Testis (tissue), 2 donors: ENCODE measurements at regions not wholly inside any gene's neighbourhood (a gene's known extent, or its start where the extent isn't known, plus 50 kb on each side); places are given as distances from the start of the nearest gene placed in this dataset.

Experiments used
- DNase-seq: peaks from one replicate; pipeline ENCODE4 v3.0.0-alpha.2; 2019
- H3K27ac ChIP-seq, 2 donors: fragments of 200-600 bp; sonication (generic); one replicate each; pipeline ENCODE4 v1.5.1; 2019
- H3K27me3 ChIP-seq: fragments of 200-600 bp; sonication (generic); one replicate; pipeline ENCODE4 v1.5.1; 2019
- H3K36me3 ChIP-seq: fragments of 200-600 bp; sonication (generic); one replicate; pipeline ENCODE4 v1.5.1; 2017; ENCODE audit warnings: low read depth; ENCODE audit errors: missing control alignments
- H3K4me1 ChIP-seq: fragments of 200-600 bp; sonication (generic); one replicate; pipeline ENCODE4 v1.5.1; 2019
- H3K4me3 ChIP-seq, 2 donors: fragments of 200-600 bp; sonication (generic); one replicate each; pipeline ENCODE4 v1.5.1; 2017 to 2019
- H3K9me3 ChIP-seq: fragments of 200-600 bp; sonication (generic); one replicate; pipeline ENCODE4 v1.5.1; 2017
- POLR2A ChIP-seq: fragments of 450-650 bp; IDR thresholded peaks from one replicate; pipeline ENCODE4 v1.6.1; 2017; ENCODE audit warnings: antibody characterized with exemption, mild to moderate bottlenecking, moderate library complexity
- WGBS, 2 donors: methylation state at CpG; one replicate each; pipeline ENCODE4 v1.1.5; 2018; 5-methylcytosine and 5-hydroxymethylcytosine counted together
- intact Hi-C: fragments of 100-400 bp; cut with DNase I; formaldehyde crosslinking; loops from one replicate; pipeline ENCODE4 v1.15.1; 2023; ENCODE audit warnings: low total_unique reads
- TF ChIP-seq, protein P1 (sequence below), 3 experiments: fragments of 450-650 bp in 2 of 3; fragments of 200-600 bp in 1 of 3; sonication (generic) in 1 of 3; IDR thresholded peaks; one replicate each; pipeline ENCODE4 v1.5.1; 2016 to 2019; ENCODE audit warnings: antibody characterized with exemption in 3 of 3, mild to moderate bottlenecking in 2 of 3, moderate library complexity in 1 of 3

DNA sequence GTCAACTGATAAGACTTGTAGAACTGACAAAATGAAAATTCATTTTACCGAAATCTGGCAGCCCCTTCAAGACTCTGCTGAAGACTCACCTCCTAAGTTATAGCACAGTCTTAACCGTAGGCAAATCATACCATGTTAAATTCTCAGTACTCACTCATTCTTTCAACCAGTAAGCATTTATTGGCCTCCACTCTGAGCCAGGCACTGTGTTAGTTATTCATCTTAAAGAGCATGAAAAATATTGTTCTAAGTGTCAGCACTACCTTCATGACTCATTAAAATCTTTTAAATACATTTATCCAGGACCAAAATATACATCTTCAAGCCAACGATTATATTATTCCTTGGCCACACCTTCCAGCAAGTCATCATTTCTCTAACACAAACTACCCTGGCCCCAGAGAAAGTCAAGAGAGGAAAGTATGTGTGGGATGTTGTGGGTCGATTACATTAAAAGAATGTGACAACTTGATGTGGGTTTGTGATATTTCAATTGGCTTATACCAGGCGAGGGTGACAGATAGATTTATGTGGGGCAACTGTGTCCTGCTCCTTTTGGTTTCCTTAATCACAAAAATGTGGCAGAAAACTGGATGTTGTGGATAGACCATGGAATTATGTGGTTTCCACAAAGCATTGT is 55.0 kb downstream of the TMEM30B start:
- intact Hi-C loops = no loop called here
- Histone ChIP-seq H3K4me1 (peaks cover 5% of the 10 kb centered on the region), H3K4me3 (no peak overlapping the region), H3K27ac (no peak overlapping the region), H3K36me3 (no peaks in the 10 kb centered on the region), H3K9me3 (no peaks in the 10 kb centered on the region), H3K27me3 (no peaks in the 10 kb centered on the region)
- no peak for DNase-seq
- TF ChIP-seq, protein P1, sequence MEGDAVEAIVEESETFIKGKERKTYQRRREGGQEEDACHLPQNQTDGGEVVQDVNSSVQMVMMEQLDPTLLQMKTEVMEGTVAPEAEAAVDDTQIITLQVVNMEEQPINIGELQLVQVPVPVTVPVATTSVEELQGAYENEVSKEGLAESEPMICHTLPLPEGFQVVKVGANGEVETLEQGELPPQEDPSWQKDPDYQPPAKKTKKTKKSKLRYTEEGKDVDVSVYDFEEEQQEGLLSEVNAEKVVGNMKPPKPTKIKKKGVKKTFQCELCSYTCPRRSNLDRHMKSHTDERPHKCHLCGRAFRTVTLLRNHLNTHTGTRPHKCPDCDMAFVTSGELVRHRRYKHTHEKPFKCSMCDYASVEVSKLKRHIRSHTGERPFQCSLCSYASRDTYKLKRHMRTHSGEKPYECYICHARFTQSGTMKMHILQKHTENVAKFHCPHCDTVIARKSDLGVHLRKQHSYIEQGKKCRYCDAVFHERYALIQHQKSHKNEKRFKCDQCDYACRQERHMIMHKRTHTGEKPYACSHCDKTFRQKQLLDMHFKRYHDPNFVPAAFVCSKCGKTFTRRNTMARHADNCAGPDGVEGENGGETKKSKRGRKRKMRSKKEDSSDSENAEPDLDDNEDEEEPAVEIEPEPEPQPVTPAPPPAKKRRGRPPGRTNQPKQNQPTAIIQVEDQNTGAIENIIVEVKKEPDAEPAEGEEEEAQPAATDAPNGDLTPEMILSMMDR (IDR thresholded peaks at IDR 0.05) = no peak
- TF ChIP-seq POLR2A = no peak
- WGBS, 2 donors = 60 to 71% methylated on average over 5 of the region's 5 CpGs

DNA sequence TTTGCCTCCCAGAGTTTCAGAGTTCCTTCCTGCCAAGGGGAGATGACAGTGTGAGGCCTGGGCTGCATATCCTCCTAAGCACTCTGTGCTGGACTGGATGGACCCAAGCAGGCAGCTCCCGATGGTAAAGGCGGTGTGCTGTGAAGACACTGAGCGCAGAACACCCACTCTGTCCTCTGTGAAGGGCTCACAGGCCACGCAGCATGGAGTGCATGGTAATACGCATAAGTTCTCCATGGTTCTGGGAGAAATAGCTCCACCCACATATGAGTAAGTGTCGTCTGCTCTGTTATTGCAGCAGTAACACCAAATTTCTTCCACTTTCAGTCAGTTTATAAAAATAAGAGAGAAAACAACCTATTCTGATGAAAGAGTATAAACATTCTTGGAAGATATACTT is 55.8 kb downstream of the TMEM30B start:
- Histone ChIP-seq H3K4me1 (peaks cover 5% of the 10 kb centered on the region), H3K27me3 (no peaks in the 10 kb centered on the region), H3K9me3 (no peaks in the 10 kb centered on the region), H3K27ac (no peak overlapping the region), H3K4me3 (no peak overlapping the region), H3K36me3 (no peaks in the 10 kb centered on the region)
- 80 to 83% methylated on average over 6 of the region's 6 CpGs for WGBS, 2 donors
- intact Hi-C loops = no loop called here
- no peak for TF ChIP-seq POLR2A
- TF ChIP-seq, protein P1 (IDR thresholded peaks at IDR 0.05) = no peak
- no peak for DNase-seq

DNA sequence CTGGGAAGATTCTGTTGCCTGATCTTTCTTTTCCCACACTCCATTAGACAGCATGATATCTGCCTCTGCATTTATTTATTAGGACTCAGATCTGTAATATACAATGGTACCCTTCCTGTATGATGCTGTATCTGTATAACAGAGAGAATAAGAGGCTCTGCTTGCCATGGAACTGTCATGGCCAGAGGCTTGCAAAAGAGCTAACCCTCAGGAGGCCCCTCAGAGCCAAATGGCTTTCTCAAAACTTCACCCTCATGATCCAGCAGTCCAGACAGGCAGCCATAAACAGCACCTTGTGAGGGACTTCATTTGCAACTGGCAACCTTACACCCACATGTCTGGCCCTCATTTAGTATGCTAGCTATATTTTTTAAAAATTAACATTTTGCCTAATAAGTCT is 57.6 kb downstream of the TMEM30B start:
- DNase-seq = no peak
- Histone ChIP-seq H3K27me3 (no peaks in the 10 kb centered on the region), H3K27ac (no peak overlapping the region), H3K9me3 (no peaks in the 10 kb centered on the region), H3K36me3 (no peaks in the 10 kb centered on the region), H3K4me3 (no peak overlapping the region), H3K4me1 (no peaks in the 10 kb centered on the region)
- intact Hi-C loops = no loop called here
- no peak for TF ChIP-seq POLR2A
- TF ChIP-seq, protein P1 (IDR thresholded peaks at IDR 0.05) = no peak

DNA sequence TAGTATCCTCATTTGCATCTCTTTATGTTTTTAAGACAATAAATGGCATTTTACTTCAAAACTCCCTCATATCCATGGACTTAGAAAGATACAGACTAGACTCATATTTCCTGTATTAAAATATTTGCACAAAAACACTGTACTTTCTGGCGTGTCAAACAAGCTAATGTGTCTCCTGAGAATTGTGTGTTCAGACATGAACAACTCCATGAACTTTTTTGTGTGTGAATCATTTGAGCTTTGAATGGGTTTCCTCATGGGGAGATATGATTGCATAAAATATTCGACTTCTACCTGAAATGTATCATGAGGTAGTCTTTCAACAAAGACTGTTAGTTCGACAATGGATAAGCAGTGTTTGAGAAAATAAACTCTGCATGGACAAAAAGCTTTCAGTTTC is 58.8 kb downstream of the TMEM30B start:
- TF ChIP-seq, protein P1 (IDR thresholded peaks at IDR 0.05) = no peak
- intact Hi-C loops = no loop called here
- H3K36me3 ChIP-seq = no peaks in the 10 kb centered on the region
- no peaks in the 10 kb centered on the region for H3K9me3 ChIP-seq
- peaks cover 6% of the 10 kb centered on the region for H3K4me1 ChIP-seq
- 58 to 66% methylated on average over 3 of the region's 3 CpGs for WGBS, 2 donors
- H3K4me3 ChIP-seq = no peak overlapping the region
- DNase-seq = no peak
- no peak overlapping the region for H3K27ac ChIP-seq
- H3K27me3 ChIP-seq = no peaks in the 10 kb centered on the region

DNA sequence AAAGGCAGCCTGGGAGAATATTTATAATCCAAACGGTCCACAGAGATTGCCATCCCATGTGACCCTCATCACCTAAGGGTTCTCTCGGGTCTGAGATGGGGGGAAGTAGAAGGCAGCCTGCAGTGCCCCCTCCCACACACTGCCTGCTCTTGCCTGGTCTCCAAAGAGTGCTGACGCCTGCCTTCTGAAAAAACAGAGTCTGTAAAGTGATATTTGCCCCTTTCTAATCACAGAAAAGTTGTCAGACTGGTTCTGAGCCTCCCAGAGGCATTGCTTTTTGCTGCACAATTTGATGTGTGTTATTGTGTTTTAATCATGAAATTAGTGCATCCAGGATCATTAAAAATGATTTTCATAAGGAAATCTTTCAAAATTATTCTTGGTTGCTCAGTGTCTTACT is 59.2 kb downstream of the TMEM30B start:
- intact Hi-C loops = no loop called here
- Histone ChIP-seq H3K27ac (no peak overlapping the region), H3K27me3 (no peaks in the 10 kb centered on the region), H3K36me3 (no peaks in the 10 kb centered on the region), H3K4me3 (no peak overlapping the region), H3K4me1 (peaks cover 7% of the 10 kb centered on the region), H3K9me3 (no peaks in the 10 kb centered on the region)
- 29 to 51% methylated on average over 3 of the region's 3 CpGs for WGBS, 2 donors
- no peak for DNase-seq
- TF ChIP-seq POLR2A = no peak
- TF ChIP-seq, protein P1 (IDR thresholded peaks at IDR 0.05) = no peak
